Activated T-helper 1 cell treated with anti-CD3 and anti-CD28 coated beads, Interleukin-12 subunit alpha, Interleukin-12 subunit beta, Interleukin-2, Interleukin-4 antibody, amounts not matched to agents 30 ng/mL and 10 ng/mL and 1 ng/mL, durations not matched to agents 14 hours and 24 hours and 36 hours (primary cell): ENCODE measurements at regions not wholly inside any gene's neighbourhood (a gene's known extent, or its start where the extent isn't known, plus 50 kb on each side); places are given as distances from the start of the nearest gene placed in this dataset.

Source experiments
- DNase-seq: peaks from one replicate; pipeline ENCODE4 v3.0.0; 2021; ENCODE audit warnings: low spot score
- H3K27ac Mint-ChIP-seq: one replicate; pipeline ENCODE4 v1.8.0; 2021; ENCODE audit warnings: mild to moderate bottlenecking, mixed read lengths
- H3K27me3 Mint-ChIP-seq: one replicate; pipeline ENCODE4 v1.8.0; 2022; ENCODE audit warnings: mild to moderate bottlenecking, moderate library complexity, mixed read lengths; ENCODE audit not compliant: insufficient read depth
- H3K36me3 Mint-ChIP-seq: one replicate; pipeline ENCODE4 v1.8.0; 2021; ENCODE audit warnings: low read depth, mixed read lengths
- H3K4me1 Mint-ChIP-seq: one replicate; pipeline ENCODE4 v1.8.0; 2021; ENCODE audit warnings: low read depth, mixed read lengths
- H3K4me3 Mint-ChIP-seq: one replicate; pipeline ENCODE4 v1.8.0; 2021; ENCODE audit warnings: mild to moderate bottlenecking, moderate library complexity, mixed read lengths
- H3K9me3 Mint-ChIP-seq: one replicate; pipeline ENCODE4 v1.8.0; 2021; ENCODE audit warnings: mixed read lengths
- intact Hi-C: fragments of 100-400 bp; cut with micrococcal nuclease; formaldehyde crosslinking; loops from one replicate; pipeline ENCODE4 v1.15.1; 2024

DNA sequence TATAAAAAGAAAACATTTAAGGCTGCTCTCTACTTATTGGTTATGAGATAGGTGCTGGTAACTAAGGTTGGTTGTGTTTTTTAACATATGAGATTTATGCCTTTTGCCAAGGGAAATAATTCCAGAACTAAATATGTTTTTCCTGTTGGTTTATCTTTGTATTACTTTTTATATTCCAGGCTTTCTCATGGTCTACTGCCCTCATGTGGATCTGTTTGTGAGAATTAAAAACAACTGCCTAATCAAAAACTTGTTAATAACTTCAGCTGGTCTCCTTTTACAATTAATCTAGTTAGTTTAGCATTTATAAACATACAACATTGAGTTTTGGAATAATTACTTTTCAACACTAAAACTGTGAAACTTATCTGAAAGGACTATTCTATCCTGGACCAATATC, 1208.3 kb downstream of the ADGRL3 start:
- Mint-ChIP-seq H3K9me3 (peaks cover 12% of the 10 kb centered on the region), H3K4me3 (no peak overlapping the region), H3K4me1 (no peaks in the 10 kb centered on the region), H3K36me3 (no peaks in the 10 kb centered on the region), H3K27ac (no peak overlapping the region), H3K27me3 (no peaks in the 10 kb centered on the region)
- intact Hi-C loops = no loop called here
- no peak for DNase-seq

DNA sequence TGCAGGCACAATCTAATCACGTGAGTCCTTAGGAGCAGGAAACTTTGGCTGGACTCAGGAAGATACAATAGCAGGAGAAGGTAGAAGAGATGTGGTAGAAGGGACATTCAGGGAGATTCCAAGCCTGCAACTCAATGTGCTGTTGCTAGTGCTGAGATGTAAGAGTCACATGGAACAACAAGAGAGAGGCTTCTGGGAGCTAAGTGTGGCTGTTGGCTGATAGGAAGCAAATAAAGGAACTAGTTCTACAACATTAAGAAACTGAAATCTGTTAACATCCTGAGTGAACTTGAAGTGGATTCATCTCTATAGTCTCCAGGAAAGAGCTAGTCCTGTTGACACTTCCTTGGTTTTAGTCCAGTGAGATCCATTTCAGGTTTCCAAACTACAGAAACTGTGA, 1207.4 kb downstream of the ADGRL3 start:
- Mint-ChIP-seq H3K9me3 (peaks cover 12% of the 10 kb centered on the region), H3K27me3 (no peaks in the 10 kb centered on the region), H3K4me3 (no peak overlapping the region), H3K36me3 (no peaks in the 10 kb centered on the region), H3K27ac (no peak overlapping the region), H3K4me1 (no peaks in the 10 kb centered on the region)
- no peak for DNase-seq
- intact Hi-C loops = no loop called here

DNA sequence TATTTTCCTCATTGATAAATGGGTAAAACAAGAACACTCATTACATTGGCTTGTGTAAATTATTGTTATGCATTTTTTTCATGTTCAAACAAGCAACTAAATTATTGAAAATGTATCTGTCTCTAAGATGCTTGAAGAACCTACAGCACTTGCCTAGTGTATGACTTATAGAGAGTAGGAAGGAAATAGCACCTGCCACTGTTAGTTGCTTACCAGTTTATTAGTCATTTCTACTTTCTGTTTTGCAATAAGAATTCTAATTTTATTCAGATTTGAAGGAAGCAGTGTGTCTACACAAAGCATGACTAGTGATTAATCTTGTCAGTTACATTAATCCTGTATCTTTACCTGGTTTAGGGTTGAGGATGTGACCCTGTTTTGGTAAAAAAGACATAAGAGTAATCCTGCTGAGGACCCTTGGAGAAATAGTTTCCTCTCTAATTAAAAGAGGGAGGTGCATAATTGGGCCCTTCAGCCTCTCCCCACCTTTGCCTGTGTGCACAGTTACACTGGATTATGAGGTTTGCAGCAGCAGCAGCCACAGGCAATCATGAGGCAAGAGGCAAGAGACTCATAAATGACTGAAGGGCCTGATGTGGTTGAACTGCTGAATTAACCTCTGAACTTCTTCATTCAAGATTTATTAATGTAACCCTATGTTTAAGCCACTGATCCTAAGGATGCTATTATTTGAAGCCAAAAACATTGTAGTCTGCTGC, 1202.1 kb downstream of the ADGRL3 start:
- DNase-seq = no peak
- H3K4me3 Mint-ChIP-seq = no peak overlapping the region
- intact Hi-C loops = no loop called here
- H3K36me3 Mint-ChIP-seq = no peaks in the 10 kb centered on the region
- no peaks in the 10 kb centered on the region for H3K27me3 Mint-ChIP-seq
- no peaks in the 10 kb centered on the region for H3K4me1 Mint-ChIP-seq
- no peak overlapping the region for H3K27ac Mint-ChIP-seq
- peaks cover 16% of the 10 kb centered on the region for H3K9me3 Mint-ChIP-seq

DNA sequence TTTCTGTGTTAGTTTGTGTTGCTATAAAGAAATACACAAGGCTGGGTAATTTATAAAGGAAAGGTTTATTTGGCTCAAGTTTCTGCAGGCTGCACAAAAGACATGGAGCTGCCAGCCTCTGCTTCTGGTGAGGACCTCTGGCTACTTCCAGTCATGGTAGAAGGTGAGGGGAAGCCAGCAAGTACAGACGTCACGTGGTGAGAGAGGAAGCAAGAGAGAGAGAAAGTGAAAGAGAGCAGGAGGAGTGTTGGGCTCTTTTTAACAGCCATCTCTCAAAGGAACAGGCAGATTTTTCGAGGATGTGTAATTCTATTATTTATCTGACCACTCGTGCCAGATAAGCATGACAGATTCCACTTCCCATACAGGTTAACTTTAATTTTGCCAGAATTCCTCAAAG, 1199.1 kb downstream of the ADGRL3 start:
- Mint-ChIP-seq H3K4me3 (no peak overlapping the region), H3K27me3 (no peaks in the 10 kb centered on the region), H3K36me3 (no peaks in the 10 kb centered on the region), H3K4me1 (no peaks in the 10 kb centered on the region), H3K9me3 (peaks cover 6% of the 10 kb centered on the region), H3K27ac (no peak overlapping the region)
- no peak for DNase-seq
- intact Hi-C loops = no loop called here

DNA sequence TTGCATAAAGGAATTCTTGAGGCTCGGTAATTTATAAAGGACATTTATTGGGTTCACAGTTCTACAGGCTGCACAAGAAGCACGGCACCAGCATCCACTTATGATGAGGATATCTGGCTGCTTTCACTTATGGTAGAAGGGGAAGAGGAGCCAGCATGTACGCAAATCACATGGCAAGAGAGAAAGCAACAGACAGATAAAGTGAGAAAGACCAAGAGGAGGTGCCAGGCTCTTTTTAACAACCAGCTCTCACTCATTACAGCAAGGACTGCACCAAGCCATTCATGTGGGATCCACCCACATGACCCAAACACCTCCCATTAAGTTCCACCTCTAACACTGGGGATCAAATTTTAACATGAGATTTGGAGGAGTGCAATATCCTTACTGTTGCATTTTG, 1198.2 kb downstream of the ADGRL3 start:
- H3K36me3 Mint-ChIP-seq = no peaks in the 10 kb centered on the region
- intact Hi-C loops = no loop called here
- no peak overlapping the region for H3K27ac Mint-ChIP-seq
- H3K4me3 Mint-ChIP-seq = no peak overlapping the region
- H3K4me1 Mint-ChIP-seq = no peaks in the 10 kb centered on the region
- peaks cover 11% of the 10 kb centered on the region for H3K9me3 Mint-ChIP-seq
- no peak for DNase-seq
- no peaks in the 10 kb centered on the region for H3K27me3 Mint-ChIP-seq

DNA sequence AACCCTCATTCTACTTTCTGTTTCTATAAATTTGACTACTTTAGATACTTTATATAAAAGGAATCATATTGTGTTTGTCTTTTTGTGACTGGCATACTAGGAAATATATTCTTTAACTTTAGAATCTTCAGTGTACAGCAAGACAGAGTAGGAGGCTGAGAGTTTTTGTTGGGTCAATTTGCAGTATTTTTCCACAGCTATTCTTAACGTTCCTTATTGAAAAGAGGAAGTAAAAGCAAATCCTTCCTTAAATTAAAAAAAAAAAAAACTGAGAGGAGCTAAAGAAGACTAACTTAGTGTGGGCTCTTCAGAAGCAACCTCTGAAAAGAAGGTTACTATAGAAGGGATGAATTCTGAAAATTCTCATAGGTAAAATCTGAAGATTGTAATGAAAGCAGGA, 1194.6 kb downstream of the ADGRL3 start:
- Mint-ChIP-seq H3K4me3 (no peak overlapping the region), H3K36me3 (no peaks in the 10 kb centered on the region), H3K27me3 (no peaks in the 10 kb centered on the region), H3K4me1 (no peaks in the 10 kb centered on the region), H3K9me3 (peaks cover 16% of the 10 kb centered on the region), H3K27ac (no peak overlapping the region)
- intact Hi-C loops = no loop called here
- DNase-seq = no peak

DNA sequence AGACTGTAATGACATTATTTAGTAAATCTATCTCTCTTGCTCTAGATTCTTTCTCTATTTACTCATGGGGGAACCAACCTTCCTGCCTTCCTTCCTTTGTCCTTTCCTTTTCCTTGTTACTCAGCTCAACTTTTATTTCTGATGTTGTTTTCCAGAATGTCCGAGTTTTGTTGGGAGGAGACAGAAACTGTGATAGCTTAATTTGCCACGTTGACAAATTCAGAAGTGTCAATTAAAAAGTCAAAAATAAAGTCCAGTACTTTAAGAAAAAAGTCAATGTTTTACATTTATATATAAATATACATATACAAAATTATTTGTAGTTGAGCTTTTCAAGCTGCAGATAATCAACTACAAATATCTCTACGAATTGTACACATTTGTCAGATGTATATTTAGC, 1187.7 kb downstream of the ADGRL3 start:
- Mint-ChIP-seq H3K9me3 (peaks cover 15% of the 10 kb centered on the region), H3K4me1 (no peaks in the 10 kb centered on the region), H3K27ac (no peak overlapping the region), H3K4me3 (no peak overlapping the region), H3K27me3 (no peaks in the 10 kb centered on the region), H3K36me3 (peaks cover 1% of the 10 kb centered on the region)
- no peak for DNase-seq
- intact Hi-C loops = no loop called here

DNA sequence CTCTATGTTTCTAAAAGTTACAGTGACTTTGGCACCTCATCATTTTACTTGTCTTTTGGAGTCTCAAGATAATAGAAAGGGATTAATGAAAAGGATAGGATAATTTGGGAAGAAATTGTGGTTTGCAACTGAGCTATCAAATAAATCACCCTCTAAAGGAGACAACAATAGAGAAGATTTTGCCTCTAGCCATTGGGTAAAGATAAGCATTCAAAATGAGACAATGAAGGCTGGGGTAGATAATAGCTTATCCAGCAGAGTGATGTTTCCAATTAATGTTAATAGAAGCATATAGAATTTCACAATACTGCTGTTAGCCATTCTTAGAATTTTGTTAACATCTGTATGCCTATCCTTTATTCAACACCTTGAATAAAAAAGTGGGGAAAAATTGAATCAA, 1177.6 kb downstream of the ADGRL3 start:
- H3K4me3 Mint-ChIP-seq = no peak overlapping the region
- no peaks in the 10 kb centered on the region for H3K27me3 Mint-ChIP-seq
- peaks cover 8% of the 10 kb centered on the region for H3K9me3 Mint-ChIP-seq
- no peak for DNase-seq
- intact Hi-C loops = no loop called here
- H3K27ac Mint-ChIP-seq = no peak overlapping the region
- no peaks in the 10 kb centered on the region for H3K4me1 Mint-ChIP-seq
- H3K36me3 Mint-ChIP-seq = no peaks in the 10 kb centered on the region

DNA sequence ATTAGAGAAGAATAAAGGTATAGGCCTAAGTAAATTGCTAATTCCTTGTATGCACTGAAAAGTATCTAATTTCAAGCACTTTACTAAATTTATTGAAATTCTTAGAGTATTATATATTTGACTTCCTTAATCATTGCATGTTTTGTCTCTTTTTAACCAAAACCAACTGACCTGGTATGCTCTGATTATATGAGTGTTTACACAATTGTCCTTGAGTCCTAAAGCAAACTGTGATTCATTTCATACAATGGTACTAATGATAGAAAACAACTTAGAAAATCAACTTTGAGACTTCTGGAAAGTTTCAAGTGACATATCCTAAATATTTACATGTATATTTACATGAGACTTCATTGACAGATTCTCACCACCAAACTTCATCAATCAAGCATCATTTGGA, 1177.1 kb downstream of the ADGRL3 start:
- no peak overlapping the region for H3K4me3 Mint-ChIP-seq
- no peaks in the 10 kb centered on the region for H3K36me3 Mint-ChIP-seq

DNA sequence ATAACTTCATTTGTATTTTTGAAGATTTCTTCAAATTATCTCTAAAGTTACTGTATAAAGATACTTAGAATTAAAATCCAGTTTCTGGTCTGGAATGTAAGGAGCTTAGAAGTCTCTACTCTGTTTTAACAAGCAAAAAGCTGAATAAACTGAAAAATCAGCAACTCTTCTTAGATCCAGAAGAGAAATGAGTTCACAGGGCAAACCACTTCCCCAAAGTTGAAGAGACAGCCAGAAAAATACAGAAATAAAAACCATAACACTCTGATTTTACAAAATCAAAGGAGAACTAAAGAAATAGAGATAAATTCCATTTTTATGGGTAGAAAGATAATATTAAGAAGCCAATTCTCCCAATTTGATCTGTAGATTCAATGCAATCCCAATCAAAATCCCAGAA, 1166.8 kb downstream of the ADGRL3 start:
- H3K4me3 Mint-ChIP-seq = no peak overlapping the region
- no peak overlapping the region for H3K27ac Mint-ChIP-seq
- DNase-seq = no peak
- peaks cover 26% of the 10 kb centered on the region for H3K9me3 Mint-ChIP-seq
- H3K4me1 Mint-ChIP-seq = no peaks in the 10 kb centered on the region
- intact Hi-C loops = no loop called here
- no peaks in the 10 kb centered on the region for H3K27me3 Mint-ChIP-seq
- no peaks in the 10 kb centered on the region for H3K36me3 Mint-ChIP-seq

More for the DNA sequence above, 1177.1 kb downstream of the ADGRL3 start:
- no peaks in the 10 kb centered on the region for H3K27me3 Mint-ChIP-seq
- intact Hi-C loops = no loop called here
- peaks cover 8% of the 10 kb centered on the region for H3K9me3 Mint-ChIP-seq
- H3K4me1 Mint-ChIP-seq = no peaks in the 10 kb centered on the region
- DNase-seq = no peak
- no peak overlapping the region for H3K27ac Mint-ChIP-seq

DNA sequence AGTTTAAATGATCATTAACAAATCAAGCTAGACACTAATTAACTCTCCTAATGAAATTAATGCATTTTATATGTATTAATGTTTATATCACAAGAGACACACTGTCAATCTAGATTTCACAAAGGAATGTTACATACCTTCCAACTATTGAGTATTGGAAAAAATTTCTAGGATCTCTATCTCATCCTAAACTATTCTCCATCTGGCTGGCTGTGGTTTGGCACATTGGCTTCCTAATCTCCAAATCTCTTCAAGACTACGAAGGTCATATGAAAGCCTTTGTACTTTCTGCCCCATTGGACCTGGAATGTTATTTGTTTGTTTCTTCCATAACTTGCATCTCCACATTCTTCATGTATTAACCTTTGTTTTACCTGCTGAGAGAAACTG, 1160.0 kb downstream of the ADGRL3 start:
- Mint-ChIP-seq H3K27me3 (no peaks in the 10 kb centered on the region), H3K4me3 (no peak overlapping the region), H3K27ac (no peak overlapping the region), H3K36me3 (no peaks in the 10 kb centered on the region), H3K9me3 (peaks cover 5% of the 10 kb centered on the region), H3K4me1 (no peaks in the 10 kb centered on the region)
- intact Hi-C loops = no loop called here
- no peak for DNase-seq

DNA sequence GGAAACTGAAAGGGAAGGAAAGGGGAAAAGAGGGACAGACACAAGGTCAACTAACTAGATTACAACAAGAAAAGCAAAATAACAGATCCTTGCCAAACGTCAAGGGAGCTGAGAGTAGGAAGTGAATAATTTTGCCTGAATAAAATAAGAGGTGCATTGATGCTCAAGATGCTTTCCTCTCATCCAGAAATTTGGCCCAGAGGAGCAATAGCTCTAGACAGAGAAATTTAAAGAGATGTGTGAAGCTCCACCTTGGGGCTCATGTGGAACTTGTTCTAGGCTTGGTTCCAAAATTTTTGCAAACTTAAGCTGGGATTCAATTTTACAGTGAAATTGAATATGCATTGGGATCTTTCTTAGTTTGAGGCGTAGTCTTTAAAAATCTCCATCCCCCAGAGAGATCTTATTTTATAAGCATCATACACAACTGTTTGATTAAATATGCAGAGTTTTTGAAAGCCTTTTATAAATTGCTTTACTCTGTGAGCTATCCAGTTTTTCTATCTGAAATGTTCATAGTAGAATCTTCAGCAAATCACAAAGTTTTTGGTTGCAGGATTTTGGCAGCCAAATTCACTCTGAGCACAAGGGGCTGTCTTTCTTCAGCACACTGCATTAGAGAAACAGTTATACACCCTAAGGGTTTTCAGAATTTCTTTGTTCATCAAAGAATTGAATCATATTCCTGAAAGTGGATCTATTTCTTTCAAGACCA, 1159.5 kb downstream of the ADGRL3 start:
- Mint-ChIP-seq H3K4me1 (no peaks in the 10 kb centered on the region), H3K4me3 (no peak overlapping the region), H3K36me3 (no peaks in the 10 kb centered on the region), H3K9me3 (no peaks in the 10 kb centered on the region), H3K27me3 (no peaks in the 10 kb centered on the region), H3K27ac (no peak overlapping the region)
- no peak for DNase-seq
- intact Hi-C loops = no loop called here

DNA sequence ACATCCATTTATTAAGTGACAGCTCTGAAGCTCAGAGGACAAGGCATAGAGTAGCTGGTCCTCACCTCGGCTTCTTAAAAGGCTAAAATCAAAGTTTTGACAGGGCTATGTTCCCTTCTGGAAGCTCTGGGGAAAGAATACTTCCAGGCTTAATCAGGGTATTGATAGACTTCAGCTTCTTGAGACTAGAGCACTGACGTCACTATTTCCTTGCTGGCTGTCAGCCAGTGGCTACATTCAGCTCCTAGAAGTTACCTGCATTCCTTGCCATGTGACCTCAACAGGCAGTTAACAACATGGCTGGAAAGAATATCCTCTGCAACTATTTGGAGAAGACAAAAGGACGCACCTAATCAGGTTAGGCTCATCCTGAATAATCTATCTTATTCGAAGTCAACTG, 1144.8 kb downstream of the ADGRL3 start:
- Mint-ChIP-seq H3K27me3 (no peaks in the 10 kb centered on the region), H3K4me3 (no peak overlapping the region), H3K4me1 (no peaks in the 10 kb centered on the region), H3K36me3 (no peaks in the 10 kb centered on the region), H3K9me3 (peaks cover 20% of the 10 kb centered on the region), H3K27ac (no peak overlapping the region)
- DNase-seq = no peak
- intact Hi-C loops = no loop called here
